AG04450 (cell line): ENCODE measurements at regions not wholly inside any gene's neighbourhood (a gene's known extent, or its start where the extent isn't known, plus 50 kb on each side); places are given as distances from the start of the nearest gene placed in this dataset.

Experiments
- CTCF ChIA-PET: fragments of 300-600, 350-600 bp; formaldehyde crosslinking; extraction: SDS; loops from one replicate; lab custom pipeline; 2022; ENCODE audit warnings: antibody characterized with exemption, inconsistent platforms; lab: Charles Lee
- POLR2A ChIA-PET: fragments of 350-600 bp; formaldehyde crosslinking; extraction: SDS; loops from one replicate; lab custom pipeline; 2021; ENCODE audit warnings: antibody characterized with exemption, inconsistent platforms; lab: Yijun Ruan, JAX
- DNase-seq: peaks from one replicate; pipeline ENCODE4 v3.0.0-alpha.2; 2011; ENCODE audit warnings: low read depth, low spot score
- H3K27ac ChIP-seq: one replicate; pipeline ENCODE4 v1.5.1; 2012; ENCODE audit warnings: low read depth, low read length, control low read depth
- H3K27me3 ChIP-seq: one replicate; pipeline ENCODE4 v1.6.0; 2012; ENCODE audit warnings: low read length; ENCODE audit not compliant: control insufficient read depth, insufficient read depth
- H3K4me3 ChIP-seq: 2 replicates; pipeline ENCODE4 v1.5.1; 2011; ENCODE audit warnings: mild to moderate bottlenecking, low read depth, low read length, control low read depth
- H3K9me3 ChIP-seq: 2 replicates; pipeline ENCODE4 v1.5.1; 2012; ENCODE audit warnings: low read length; ENCODE audit not compliant: control insufficient read depth, insufficient read depth
- TF ChIP-seq, protein P1 (sequence below): IDR thresholded peaks from 2 replicates; pipeline ENCODE4 v1.5.1; 2011; ENCODE audit warnings: low read depth, low read length, control low read depth, inconsistent platforms

DNA sequence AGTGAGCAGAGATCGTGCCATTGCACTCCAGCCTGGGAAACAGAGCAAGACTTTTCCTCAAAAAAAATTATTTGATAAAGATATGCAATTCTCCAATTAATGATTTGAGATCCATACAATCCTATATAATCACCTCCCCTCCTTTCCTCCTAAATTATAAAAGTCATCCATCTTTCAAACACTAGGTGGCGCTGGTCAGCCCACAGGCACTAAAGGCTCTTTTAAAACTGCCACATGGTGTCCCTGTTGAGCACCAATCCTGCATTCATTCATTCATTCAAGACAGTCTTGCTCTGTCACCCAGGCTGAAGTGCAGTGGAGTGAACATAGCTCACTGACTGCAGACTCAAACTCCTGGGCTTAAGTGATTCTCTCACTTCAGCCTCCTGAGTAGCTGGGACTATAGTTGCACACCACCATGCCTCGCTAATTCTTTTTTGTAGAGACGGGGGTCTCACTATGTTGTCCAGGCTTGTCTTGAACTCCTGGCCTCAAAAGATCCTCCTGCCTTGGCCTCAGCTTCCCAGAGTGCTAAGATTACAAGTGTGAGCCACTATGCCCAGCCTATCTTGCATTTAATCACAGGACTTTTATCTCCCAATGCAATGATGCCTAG lies 58.7 kb upstream of the SLC2A12 start:
- TF ChIP-seq, protein P1, sequence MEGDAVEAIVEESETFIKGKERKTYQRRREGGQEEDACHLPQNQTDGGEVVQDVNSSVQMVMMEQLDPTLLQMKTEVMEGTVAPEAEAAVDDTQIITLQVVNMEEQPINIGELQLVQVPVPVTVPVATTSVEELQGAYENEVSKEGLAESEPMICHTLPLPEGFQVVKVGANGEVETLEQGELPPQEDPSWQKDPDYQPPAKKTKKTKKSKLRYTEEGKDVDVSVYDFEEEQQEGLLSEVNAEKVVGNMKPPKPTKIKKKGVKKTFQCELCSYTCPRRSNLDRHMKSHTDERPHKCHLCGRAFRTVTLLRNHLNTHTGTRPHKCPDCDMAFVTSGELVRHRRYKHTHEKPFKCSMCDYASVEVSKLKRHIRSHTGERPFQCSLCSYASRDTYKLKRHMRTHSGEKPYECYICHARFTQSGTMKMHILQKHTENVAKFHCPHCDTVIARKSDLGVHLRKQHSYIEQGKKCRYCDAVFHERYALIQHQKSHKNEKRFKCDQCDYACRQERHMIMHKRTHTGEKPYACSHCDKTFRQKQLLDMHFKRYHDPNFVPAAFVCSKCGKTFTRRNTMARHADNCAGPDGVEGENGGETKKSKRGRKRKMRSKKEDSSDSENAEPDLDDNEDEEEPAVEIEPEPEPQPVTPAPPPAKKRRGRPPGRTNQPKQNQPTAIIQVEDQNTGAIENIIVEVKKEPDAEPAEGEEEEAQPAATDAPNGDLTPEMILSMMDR, result peak; percentile 76
- ChIA-PET POLR2A (interaction anchor here (0.5 kb wide), 1 partner anchor 189 kb away, joined by 3 read pairs; no protein-coding TSS in a partner anchor), CTCF (interaction anchor here (0.6 to 7.0 kb wide), 17 partner anchors 9 to 893 kb away, joined by 3 to 70 read pairs (median 4); no protein-coding TSS in a partner anchor)
- Histone ChIP-seq H3K27me3 (no peaks in the 10 kb centered on the region), H3K27ac (no peak overlapping the region), H3K4me3 (no peak overlapping the region), H3K9me3 (no peaks in the 10 kb centered on the region; the same call in 1 of the 2 replicates)
- no peak for DNase-seq

DNA sequence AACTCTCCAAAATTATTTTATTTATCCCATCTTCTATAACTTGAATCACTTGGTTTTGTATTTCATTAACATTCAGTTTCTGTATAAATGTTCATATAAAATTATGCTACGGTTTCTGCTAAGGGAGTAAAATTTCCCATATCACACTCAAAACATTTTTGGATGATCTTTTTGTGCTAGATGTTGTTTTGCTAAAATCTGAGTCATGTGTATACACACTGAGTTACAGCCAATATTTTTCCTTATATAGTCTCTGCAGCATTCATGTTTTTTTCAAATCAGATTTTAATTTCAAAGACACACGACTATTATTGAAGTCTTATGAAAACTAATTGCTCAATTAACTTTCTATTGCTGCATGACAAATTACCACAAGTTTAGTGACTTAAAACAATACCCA lies 54.3 kb upstream of the SLC2A12 start:
- ChIA-PET POLR2A (no interaction called here), CTCF (interaction anchor here (0.6 to 1.8 kb wide), 8 partner anchors 10 to 834 kb away, joined by 3 to 7 read pairs (median 4); no protein-coding TSS in a partner anchor)
- H3K27me3 ChIP-seq, result no peaks in the 10 kb centered on the region
- H3K27ac ChIP-seq, result no peak overlapping the region
- no peak for DNase-seq
- no peaks in the 10 kb centered on the region for H3K9me3 ChIP-seq
- no peak overlapping the region for H3K4me3 ChIP-seq
- TF ChIP-seq, protein P1, result no peak

DNA sequence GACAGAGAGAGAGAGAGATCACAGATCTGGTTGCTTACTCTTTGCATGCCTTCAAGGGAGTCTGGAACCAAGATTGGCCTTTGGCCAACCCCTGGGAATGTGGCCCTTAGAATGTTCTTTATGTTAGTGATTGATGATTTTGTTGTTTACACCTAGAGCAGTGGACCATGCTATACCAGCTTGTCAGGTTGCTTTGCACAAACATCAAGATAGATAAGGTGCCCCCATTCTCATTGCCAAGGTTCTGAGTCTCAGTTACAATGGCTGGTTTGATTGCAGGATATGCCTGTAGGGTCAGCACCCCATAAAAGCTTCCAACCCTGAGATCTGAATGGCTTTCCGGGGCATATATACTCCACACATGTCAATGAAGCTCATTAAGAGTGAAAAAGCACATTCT lies 53.5 kb upstream of the SLC2A12 start:
- TF ChIP-seq, protein P1, result no peak
- no peak overlapping the region for H3K27ac ChIP-seq
- no peaks in the 10 kb centered on the region for H3K27me3 ChIP-seq
- no peak overlapping the region for H3K4me3 ChIP-seq
- DNase-seq, result no peak
- no peaks in the 10 kb centered on the region for H3K9me3 ChIP-seq
- ChIA-PET CTCF (interaction anchor here (1.0 to 1.8 kb wide), 3 partner anchors 9 to 834 kb away, joined by 4 to 5 read pairs (median 4); no protein-coding TSS in a partner anchor), POLR2A (no interaction called here)

DNA sequence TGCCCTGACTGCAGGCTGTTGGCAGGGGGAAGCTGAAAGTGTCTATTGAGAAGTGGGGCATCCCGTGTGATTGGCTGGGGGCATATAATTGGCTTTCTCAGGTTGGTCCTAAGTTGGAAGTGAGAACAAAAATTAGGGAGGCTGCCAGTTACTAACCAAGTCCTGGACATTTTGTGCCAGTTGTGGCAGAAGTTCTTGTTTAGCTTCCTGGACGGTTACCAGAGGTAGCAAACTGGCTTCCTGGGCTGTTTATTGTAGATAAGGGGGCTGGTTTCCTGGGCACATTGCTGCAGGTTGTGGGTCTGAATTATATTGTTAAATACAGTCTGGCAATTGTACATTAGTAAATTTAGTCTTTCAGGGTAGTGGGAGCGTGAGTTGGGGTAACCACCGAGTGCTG lies 50.6 kb upstream of the SLC2A12 start:
- TF ChIP-seq, protein P1, result no peak
- DNase-seq, result no peak
- Histone ChIP-seq H3K4me3 (no peak overlapping the region), H3K27ac (no peak overlapping the region), H3K9me3 (no peaks in the 10 kb centered on the region), H3K27me3 (no peaks in the 10 kb centered on the region)
- ChIA-PET CTCF (interaction anchor here (2.8 to 11.8 kb wide), 3 partner anchors 20 to 177 kb away, joined by 16 to 744 read pairs (median 23); no protein-coding TSS in a partner anchor), POLR2A (no interaction called here)
